HG03280 (cell line): ENCODE measurements at regions not wholly inside any gene's neighbourhood (a gene's known extent, or its start where the extent isn't known, plus 50 kb on each side); places are given as distances from the start of the nearest gene placed in this dataset.
"Not testable (repeated sequence)": the region's sequence is repeated elsewhere in the genome, so short reads cannot be mapped to it uniquely, and the experiment has no call there.

ENCODE experiments used
- ATAC-seq: cut with Tn5 transposase; IDR thresholded peaks from one replicate; pipeline ENCODE4 v1.9.1; 2021; ENCODE audit warnings: mild to moderate bottlenecking, moderate library complexity; ENCODE audit not compliant: unreplicated experiment

DNA sequence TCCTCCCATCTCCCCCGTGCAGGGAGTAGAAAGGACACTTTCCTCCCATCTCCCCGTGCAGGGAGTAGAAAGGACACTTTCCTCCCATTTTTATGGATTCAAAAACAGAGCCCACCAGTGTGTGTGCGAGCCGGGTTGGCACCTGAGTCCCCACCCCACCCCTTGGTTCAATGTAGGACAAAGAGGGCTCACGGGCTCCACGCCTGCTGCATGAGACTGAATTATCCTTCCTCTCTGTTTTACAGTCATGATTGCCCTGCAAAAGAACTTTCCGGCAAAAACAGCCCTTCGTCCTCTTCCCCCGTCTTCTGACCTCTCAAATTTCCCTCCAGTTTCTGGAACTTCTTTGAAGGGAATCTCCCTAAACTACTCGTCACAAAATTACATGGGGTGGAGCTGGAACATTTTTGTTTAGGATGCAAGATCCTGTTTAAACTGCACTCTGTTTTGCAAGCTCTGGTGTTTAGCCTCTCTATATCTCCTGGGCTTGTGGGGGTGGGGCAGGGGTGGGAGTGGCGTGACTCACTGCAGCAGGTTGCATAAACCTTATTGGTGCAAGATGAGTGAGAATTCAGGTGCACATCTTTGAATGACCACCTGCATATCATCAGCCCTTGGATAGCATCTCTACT, 99.8 kb downstream of the PSMG1 start:
- ATAC-seq: no peak

DNA sequence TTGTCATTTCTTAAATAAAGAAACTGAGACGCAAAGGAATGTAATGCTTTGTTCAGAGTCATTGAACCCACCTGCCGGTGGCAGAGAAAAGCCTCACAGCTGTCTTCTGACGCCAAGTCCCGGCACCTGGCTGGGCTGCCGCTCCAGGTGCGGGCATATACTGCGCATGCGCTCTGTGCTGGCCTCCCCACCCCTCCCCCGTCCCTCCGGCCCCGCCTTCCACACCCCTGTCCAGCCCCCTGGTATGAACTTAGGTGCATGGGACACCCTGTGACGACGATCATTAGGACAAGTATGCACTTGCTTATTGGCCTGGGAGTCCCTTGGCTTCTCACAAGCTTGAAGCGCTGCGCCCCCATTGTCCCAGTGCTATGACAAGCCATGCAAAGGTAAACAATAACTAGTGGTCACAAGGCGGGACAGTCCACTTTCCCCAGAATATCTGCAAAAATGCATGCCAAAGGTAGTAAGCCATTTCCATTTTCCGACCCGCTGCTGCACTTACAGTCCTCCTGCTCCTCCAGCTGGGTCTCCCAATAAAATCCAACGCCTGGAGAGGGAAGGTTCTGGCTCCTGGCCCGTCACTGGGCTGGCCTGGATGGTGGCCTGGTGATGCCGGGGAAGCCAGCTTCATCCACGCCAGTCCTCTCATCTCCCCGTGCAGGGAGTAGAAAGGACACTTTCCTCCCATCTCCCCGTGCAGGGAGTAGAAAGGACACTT, 100.4 kb downstream of the PSMG1 start:
- no peak for ATAC-seq

DNA sequence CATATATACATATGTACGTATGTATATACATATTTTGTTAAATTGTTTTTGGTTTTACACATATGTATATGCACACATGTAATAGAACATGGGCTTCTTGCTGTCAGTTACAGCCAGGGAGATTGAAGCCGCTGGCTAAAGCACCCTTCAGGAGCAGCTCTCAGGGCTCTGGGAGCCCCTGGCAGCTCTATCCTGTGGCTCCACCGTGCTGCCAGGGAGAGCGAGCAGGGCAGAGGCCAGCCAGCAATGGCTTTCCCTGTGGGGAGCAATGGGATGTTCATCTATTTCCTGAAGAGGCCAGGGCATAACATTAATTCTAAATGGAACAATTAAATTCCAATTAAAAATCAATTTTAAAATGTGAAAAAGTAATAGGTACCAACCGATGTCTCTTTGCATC, 102.9 kb downstream of the PSMG1 start:
- ATAC-seq: no peak

DNA sequence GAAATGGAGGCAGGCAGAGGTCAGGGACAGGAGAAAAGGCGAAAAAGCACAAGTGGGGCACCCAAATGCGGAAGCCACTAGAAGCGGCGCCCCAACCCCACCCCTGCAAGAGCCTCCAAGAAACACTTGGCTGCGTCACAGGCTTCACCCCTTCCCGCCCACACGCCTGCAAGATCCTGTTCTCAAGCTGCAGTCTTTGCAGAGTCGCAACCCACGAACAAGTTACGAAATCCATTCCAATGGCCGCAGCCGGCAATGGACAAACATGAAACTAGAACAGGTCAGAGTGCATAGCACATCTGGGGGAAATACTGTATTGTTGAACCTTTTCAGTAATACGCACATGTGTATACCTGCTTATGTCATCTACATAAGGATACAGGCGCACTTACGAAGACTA, 103.6 kb downstream of the PSMG1 start:
- no peak for ATAC-seq

DNA sequence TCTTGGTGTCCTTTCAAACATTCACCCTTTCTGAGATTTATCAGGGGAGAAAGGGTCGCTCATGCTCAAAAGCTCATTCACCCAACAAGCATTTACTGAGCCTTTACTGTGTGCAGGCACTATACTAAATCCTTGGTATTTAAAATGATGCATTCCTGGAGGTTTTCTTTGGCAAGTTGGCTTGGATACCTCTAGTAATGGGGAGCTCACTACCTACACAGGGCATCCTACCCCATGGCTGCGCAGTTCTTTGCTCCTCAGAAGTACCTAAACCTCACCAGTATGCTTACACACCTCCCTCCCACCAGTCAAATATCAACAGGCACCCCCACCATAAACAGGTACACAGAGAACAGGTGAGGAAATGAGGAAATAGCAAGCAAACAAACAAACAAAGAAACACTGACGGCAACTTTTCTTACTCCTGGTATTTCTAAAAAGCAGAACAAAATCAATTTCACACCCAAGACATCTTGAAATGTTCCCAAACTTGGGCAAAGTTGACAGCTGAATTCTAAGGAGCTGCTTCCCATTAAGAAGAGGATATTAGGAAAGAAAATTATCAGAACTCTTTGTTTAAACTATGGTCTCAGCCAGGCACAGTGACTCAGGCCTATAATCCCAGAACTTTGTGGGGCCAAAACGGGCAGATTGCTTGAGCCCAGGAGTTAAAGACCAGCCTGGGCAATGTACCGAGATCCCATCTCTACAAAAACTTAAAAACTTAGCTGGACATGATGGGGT, 104.8 kb downstream of the PSMG1 start:
- no peak for ATAC-seq

DNA sequence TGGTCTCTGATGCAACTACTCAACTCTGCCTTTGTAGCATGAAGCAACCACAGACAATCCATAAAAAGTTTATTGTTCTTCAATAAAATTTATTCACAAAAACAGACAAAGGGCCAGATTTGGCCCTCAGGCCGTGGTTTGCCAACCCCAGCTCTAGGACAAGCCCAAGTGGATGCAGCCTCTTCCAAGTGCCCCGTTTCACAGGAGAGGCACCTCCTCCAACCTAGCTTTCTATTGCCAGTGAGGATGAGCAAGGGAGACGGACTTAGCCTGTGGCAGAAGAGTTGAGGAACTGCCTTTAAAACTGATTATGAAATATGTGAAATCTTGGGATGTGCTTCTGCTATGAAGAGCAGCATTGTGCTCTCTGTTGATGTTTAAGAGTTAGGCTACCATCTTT, 105.4 kb downstream of the PSMG1 start:
- ATAC-seq: no peak

DNA sequence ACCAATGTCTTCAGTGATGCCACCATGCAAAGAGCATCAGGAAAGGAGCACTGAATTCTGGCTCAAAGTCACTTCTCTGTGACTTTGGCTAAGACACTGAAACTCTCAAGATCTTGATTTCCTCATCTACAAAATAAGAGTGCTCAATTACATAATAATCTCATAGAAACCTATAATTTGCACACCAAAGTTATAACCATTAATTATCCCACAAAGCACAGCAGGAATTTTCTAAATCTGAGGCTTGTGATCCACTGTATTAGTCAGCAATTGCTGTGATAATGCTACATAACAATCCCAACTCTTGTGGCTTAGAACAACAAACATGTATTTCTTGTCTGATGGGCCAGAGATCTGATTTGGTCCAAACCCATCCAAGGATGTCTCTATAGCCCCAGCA, 108.7 kb downstream of the PSMG1 start:
- no peak for ATAC-seq

DNA sequence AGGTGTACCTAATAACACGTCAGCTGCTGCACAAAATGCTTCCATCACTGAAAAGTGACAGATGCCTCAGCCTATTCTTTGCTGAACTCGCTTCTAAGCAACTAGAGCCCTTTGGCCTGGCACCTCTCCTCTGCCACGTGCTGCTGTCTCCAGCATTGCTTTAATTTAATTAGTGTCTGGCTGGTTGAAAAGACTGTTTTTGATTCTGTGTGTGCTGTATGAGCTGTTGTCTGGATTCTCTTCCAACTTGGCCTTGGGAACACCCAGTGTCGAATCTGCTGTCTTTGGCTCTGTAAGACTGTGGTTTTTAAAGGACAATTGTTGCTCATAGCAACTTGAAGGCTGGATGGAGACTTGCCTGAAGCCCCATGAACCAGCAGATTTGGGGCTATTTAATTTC, 109.5 kb downstream of the PSMG1 start:
- no peak for ATAC-seq

DNA sequence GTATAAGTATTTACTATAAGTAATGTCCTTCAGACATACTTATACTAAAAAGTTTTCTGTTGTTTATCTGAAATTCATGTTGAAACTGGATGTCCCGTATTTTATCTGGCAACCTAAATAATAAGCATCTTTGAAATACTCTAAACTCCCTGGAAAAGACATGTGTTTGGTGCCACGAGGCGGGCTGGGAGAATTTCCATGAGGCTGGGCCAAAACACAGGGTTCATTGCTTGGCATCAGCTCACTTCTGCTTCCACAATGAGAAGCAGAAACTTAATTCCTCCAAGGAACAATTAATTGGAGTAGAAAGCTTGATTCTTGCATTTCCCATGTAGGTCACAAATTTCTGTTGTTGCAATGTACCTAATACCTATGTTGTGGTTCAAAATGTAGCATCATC, 110.2 kb downstream of the PSMG1 start:
- ATAC-seq: no peak

DNA sequence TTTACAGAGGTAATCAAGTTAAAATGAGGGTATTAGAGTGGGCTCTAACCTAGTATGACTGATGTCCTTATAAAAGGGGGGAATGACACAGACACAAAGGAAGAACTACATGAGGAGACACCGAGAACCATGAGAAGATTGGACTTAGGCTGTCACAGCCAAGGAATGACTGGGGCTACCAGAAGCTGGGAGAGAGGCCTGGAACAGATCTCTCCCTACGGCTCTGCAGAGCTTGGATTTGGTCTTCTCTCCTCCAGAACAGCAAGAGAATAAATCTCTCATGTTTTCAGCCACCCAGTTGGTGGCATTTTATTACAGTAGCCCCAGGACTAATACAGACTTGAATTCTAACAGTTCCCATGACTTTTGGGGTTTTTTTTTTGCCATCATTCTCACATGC, 110.8 kb downstream of the PSMG1 start:
- ATAC-seq: no peak

DNA sequence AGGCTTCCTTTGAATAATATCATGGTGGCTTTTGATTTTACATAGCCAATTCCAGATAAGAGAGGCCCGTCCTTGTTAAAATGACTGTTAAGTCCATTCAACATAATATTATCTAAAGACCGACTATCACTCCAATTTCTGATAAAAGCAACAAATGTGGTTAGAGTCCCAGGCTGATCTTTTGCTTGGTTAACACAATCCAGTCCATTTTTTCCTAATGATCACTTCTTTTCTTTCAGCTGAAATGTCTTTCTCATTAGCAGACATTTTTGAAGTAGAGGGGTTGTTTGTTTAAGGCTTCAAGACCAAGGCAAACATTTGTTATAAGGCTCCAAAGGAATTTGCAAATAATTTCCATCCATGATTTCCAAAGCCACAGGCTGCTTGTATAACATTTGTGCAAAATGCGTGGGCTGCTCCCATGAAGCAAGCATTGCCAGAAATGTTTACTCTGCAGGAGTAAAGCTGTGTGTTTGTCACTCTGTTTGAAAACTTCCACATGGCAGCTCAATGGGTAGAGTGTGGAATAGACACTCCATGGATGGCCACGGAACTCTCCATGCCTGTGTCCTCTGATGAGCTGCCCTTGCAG, 111.5 kb downstream of the PSMG1 start:
- ATAC-seq: no peak

DNA sequence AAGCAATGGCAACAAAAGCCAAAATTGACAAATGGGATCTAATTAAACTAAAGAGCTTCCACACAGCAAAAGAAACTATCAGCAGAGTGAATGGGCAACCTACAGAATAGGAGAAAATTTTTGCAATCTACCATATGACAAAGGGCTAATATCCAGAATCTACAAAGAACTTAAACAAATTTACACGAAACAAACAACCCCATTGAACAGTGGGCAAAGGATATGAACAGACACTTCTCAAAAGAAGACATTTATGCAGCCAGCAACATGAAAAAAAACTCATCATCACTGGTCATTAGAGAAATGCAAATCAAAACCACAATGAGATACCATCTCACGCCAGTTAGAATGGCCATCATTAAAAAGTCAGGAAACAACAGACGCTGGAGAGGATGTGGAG, 113.4 kb downstream of the PSMG1 start:
- ATAC-seq: not testable (repeated sequence)

DNA sequence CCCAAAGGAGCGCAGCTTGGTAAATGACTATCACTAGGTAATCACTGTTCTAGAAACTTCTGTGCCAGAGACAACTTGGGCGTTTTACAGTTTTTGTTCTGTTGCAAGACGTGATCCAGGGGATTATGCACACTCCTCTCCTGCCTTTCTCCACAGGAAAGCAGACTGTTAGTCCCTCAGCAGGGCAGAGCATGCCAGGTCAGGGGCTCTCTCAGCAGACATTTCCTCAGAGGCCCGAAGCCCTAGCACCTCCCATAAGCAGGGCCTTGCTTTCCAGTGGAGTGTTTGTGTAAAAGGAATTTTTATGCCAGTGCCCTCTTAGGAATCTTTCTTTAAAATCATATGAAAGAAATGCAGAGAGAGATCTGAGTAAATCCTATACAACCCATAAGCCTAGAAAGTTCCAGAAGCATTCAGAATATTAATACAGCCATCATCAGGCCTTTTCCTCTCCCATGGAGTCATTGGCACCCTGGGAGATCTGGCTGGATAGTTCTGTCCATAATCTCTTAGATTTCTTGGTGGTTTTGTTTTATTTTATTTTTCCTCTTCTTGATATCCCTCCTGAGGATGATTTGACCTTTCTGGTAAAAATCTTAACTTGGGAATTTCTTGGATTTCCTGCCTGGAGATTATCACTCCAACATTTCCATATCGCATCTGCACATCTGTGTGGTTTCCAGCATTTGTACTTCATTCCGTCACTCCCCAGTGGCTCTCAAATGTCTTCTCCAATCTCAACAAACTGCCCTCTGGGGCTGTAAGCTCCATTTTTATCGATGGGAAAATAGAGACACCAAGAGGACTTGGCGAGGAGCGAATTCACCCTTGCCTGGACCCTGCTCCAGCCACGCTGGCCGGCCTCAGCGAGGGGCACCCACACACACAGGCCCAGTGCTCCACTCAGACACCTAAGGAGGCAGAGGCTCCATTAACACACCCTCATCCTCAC, 116.1 kb downstream of the PSMG1 start:
- no peak for ATAC-seq

DNA sequence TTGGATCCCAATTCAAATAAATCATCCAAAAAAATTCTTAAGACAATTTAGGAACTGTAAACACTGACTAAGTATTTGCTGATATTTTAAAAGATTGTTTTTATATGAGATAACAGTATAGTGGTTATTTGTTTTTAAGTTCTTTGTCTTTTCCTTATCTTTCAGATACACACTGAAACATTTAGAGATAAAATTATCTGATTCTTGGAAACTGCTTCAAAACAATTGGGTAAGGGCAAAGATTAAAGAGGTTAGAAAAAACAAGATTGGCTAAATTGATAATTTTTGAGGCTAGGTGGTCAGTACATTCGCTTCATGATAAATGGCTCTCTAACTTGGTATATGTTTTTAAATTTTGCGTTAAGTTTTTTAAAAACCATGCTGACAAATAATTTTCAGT, 117.3 kb downstream of the PSMG1 start:
- no peak for ATAC-seq

DNA sequence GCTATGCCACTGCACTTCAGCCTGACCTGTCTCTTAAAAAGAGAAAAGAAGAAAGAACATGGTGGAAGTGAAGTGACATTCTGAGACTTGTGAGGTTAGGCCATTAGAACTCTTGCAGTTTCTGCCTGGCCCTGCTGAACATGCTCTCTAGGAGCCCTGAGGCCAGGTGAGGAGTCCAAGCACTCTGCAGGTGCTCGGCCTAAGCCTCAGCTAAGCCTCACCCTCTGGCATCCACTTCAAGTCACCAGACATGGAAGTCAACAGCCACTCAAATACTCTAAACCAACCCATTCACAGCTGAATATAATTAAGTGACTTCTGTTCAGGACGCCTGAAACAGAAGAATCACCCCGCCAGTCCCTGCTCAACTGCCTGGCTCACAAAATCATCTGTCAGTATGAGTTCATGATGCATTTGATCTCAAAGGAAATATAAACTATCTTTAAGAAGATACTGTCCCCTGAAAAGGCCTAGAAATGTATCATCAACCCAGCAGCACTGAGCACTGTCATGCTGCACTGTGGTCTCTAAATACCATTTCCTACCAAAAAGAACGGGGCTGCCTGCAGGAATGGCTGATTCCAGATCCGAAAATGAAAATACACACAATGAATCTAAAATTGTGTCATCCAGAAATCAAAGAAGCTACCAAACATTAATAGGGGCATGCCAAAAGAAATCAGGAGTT, 118.8 kb downstream of the PSMG1 start:
- no peak for ATAC-seq

DNA sequence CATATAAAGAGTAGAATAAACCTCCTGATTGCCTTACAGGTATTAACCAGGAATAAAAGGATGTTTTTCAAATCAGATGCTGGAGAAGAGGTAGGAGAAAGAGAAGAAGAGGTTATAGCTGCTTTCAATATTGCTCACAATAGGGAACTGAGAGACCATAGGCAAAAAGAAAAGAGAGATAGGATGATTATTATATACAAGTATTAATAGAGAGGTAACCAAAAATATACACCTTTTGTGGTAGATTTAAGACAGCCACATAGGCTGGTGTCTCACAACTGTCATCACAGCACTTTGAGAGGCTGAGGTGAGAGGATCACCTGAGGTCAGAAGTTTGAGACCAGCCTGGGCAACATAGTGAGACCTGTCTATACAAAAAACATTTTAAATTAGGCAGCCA, 119.7 kb downstream of the PSMG1 start:
- no peak for ATAC-seq

DNA sequence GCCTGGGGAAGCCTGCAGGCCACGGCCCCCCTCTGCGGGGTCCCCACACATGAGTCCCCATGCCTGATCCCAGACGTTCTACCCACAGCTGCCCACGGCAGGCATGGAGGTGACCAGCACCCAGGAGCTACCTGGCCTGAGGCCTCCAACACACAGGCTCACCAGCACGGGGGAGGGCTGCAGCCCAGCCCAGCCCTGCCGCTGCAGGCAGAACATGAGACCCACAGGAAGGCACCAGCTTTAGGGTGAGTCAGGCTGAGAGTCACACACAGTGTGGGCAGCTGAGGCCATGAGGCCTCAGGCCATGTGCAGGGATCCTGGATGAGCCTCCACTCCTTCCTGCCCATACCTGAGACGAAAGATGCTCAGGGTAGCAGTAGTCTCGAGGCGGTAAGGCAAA, 121.1 kb downstream of the PSMG1 start:
- no peak for ATAC-seq

DNA sequence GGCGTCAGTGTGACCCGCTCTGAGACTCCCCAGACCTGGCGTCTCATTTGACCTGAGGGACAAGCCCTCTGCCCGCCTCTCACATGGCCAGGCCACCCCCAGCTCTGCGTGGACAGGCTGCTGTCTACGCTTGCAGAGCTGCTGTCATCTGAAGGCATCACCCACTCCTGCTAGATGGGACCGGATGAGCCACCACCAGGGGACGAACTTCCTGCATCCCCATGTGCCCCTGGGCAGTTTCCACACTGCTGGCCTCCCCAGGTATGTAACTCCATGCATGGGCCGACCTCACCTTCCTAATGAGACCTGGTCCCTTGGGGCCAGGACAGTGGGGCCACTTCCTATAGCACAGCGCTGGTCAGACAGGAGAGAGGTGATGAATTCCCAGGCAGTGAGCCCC, 121.5 kb downstream of the PSMG1 start:
- ATAC-seq: no peak

DNA sequence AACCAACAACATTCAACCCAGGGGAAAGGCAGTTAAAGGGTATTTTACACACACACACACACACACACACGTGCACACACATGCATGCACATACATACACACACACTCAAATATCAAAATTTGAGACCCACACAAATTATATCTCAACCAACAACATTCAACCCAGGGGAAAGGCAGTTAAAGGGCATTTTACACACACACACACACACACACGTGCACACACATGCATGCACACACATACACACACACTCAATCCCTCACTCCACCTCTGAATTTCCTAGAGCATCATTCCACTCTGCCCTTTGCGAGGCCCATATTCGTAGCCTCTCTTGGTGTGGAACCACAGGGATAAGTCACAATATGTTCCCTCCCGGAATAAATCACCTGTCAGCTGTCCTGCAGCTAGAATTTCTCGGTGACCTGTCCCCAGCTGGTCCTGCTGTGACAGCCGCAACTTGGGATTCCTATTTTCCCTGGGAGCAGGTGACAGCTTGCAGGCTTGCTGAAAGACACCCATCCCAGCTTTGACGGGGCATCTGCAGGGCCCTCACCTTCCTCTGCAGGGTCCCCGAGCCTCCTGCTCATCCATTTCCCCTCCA, 122.7 kb downstream of the PSMG1 start:
- ATAC-seq: no peak

DNA sequence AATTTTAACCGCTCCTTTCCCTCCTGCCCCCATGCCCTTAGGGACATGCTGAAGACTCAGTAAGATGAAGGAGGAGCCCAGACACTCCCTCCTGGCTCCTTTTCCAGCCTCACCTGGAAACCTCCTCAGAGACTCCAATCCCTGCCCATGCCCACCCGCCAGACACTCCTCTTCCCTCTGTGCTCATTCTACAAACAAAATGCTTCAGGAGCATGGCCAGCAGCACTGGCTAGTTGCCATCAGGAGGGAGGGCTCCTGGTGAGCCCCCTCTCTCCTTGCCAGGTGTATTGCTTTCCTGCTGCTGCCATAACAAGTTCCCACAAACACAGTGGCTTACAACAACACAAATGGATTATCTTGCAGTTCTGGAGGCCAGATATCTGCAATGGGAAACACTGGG, 126.1 kb downstream of the PSMG1 start:
- no peak for ATAC-seq
